ENCODE measurements at regions not wholly inside any gene's neighbourhood (a gene's known extent, or its start where the extent isn't known, plus 50 kb on each side); places are given as distances from the start of the nearest gene placed in this dataset.

- no peak for TF ChIP-seq EZH2 (IDR thresholded peaks at IDR 0.05; ENCODE audit: borderline replicate concordance)
- TF ChIP-seq, protein P1, sequence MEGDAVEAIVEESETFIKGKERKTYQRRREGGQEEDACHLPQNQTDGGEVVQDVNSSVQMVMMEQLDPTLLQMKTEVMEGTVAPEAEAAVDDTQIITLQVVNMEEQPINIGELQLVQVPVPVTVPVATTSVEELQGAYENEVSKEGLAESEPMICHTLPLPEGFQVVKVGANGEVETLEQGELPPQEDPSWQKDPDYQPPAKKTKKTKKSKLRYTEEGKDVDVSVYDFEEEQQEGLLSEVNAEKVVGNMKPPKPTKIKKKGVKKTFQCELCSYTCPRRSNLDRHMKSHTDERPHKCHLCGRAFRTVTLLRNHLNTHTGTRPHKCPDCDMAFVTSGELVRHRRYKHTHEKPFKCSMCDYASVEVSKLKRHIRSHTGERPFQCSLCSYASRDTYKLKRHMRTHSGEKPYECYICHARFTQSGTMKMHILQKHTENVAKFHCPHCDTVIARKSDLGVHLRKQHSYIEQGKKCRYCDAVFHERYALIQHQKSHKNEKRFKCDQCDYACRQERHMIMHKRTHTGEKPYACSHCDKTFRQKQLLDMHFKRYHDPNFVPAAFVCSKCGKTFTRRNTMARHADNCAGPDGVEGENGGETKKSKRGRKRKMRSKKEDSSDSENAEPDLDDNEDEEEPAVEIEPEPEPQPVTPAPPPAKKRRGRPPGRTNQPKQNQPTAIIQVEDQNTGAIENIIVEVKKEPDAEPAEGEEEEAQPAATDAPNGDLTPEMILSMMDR (IDR thresholded peaks at IDR 0.05; ENCODE audit: poor library complexity): no peak
- no peak for TF ChIP-seq EZH2phosphoT487 (IDR thresholded peaks at IDR 0.05; ENCODE audit: low read depth, severe bottlenecking, unreplicated experiment)
These were observed 141.4 kb upstream of the PLEKHM1 start for GRCh38 chr17:45631941-45632340.
